IMR-90 (cell line): ENCODE measurements at regions not wholly inside any gene's neighbourhood (a gene's known extent, or its start where the extent isn't known, plus 50 kb on each side); places are given as distances from the start of the nearest gene placed in this dataset.
A peak's percentile ranks its signal among the peaks of the same experiment; 100 is the strongest.

Experiments used
- ATAC-seq: fragments of 200-7000 bp; cut with Tn5 transposase; 2 replicates; pipeline ENCODE4 v1.9.1; 2020; ENCODE audit warnings: low read depth, mild to moderate bottlenecking, moderate library complexity
- BruUV-seq: library from RNA; stranded (reverse); fragments of 400-500 nt; replicated peaks from 2 replicates; lab custom pipeline; 2021; lab: Mats Ljungman, UMichigan
- CTCF ChIA-PET: fragments of 300-600 bp; formaldehyde crosslinking; extraction: SDS; loops from one replicate; lab custom pipeline; 2021; ENCODE audit warnings: antibody characterized with exemption; lab: Yijun Ruan, JAX
- POLR2A ChIA-PET: fragments of 300-600 bp; sonication (Branson Sonifier 250); formaldehyde crosslinking; loops from one replicate; lab custom pipeline; 2022; ENCODE audit warnings: antibody characterized with exemption; ENCODE audit not compliant: unreplicated experiment; lab: Charles Lee
- DNase-seq: peaks from one replicate; pipeline ENCODE4 v3.0.0; 2013
- H2AFZ ChIP-seq: replicated peaks from 2 replicates; pipeline ENCODE3; 2013; ENCODE audit warnings: low read length, mild to moderate bottlenecking; ENCODE audit not compliant: poor library complexity
- H2AK5ac ChIP-seq: 2 replicates; pipeline ENCODE4 v1.6.1; 2013; ENCODE audit warnings: low read depth, low read length, inconsistent platforms
- H2AK9ac ChIP-seq: replicated peaks from 2 replicates; pipeline ENCODE3; 2013; ENCODE audit warnings: mild to moderate bottlenecking, low read depth, low read length, moderate library complexity; ENCODE audit not compliant: poor library complexity
- H2BK120ac ChIP-seq: 2 replicates; pipeline ENCODE4 v1.6.1; 2013; ENCODE audit warnings: low read depth, low read length, inconsistent platforms
- H2BK15ac ChIP-seq: 3 replicates; pipeline ENCODE4 v1.6.1; 2013; ENCODE audit warnings: low read depth, low read length, inconsistent platforms
- H2BK20ac ChIP-seq: 2 replicates; pipeline ENCODE4 v1.6.1; 2013; ENCODE audit warnings: low read depth, mild to moderate bottlenecking, inconsistent platforms, low read length, moderate library complexity
- H2BK5ac ChIP-seq: 2 replicates; pipeline ENCODE4 v1.6.1; 2013; ENCODE audit warnings: mild to moderate bottlenecking, low read depth, low read length, inconsistent platforms; ENCODE audit not compliant: poor library complexity, severe bottlenecking
- H3K14ac ChIP-seq: replicated peaks from 2 replicates; pipeline ENCODE4 v1.6.1; 2013; ENCODE audit warnings: low read depth, low read length, inconsistent platforms
- H3K18ac ChIP-seq: 2 replicates; pipeline ENCODE4 v1.6.1; 2013; ENCODE audit warnings: low read depth, low read length, control low read depth
- H3K23ac ChIP-seq: 2 replicates; pipeline ENCODE4 v1.6.1; 2013; ENCODE audit warnings: low read depth, low read length, inconsistent platforms
- H3K27ac ChIP-seq: 2 replicates; pipeline ENCODE4 v1.5.1; 2013; ENCODE audit warnings: mild to moderate bottlenecking, control low read depth, low read length; ENCODE audit not compliant: insufficient read depth
- H3K27me3 ChIP-seq: 2 replicates; pipeline ENCODE4 v1.6.1; 2013; ENCODE audit warnings: low read length; ENCODE audit not compliant: control insufficient read depth, insufficient read depth
- H3K36me3 ChIP-seq: 2 replicates; pipeline ENCODE4 v1.6.1; 2013; ENCODE audit warnings: low read length, mixed read lengths; ENCODE audit not compliant: control insufficient read depth, insufficient read depth
- H3K4ac ChIP-seq: 2 replicates; pipeline ENCODE4 v1.6.1; 2013; ENCODE audit warnings: low read depth, low read length, inconsistent platforms
- H3K4me1 ChIP-seq: 2 replicates; pipeline ENCODE4 v1.6.1; 2013; ENCODE audit warnings: low read length, mixed read lengths; ENCODE audit not compliant: control insufficient read depth, insufficient read depth
- H3K4me2 ChIP-seq: 2 replicates; pipeline ENCODE4 v1.6.1; 2013; ENCODE audit warnings: low read depth, mild to moderate bottlenecking, control low read depth, low read length, moderate library complexity
- H3K4me3 ChIP-seq: 2 replicates; pipeline ENCODE4 v1.5.1; 2013; ENCODE audit warnings: low read depth, mild to moderate bottlenecking, control low read depth, low read length, moderate library complexity; ENCODE audit not compliant: insufficient read depth
- H3K56ac ChIP-seq: 2 replicates; pipeline ENCODE4 v1.6.1; 2013; ENCODE audit warnings: low read length, inconsistent platforms; ENCODE audit not compliant: insufficient read depth; ENCODE audit errors: extremely low read depth
- H3K79me1 ChIP-seq, 2 experiments: 2 replicates each; pipeline ENCODE4 v1.6.1; 2013; ENCODE audit warnings: low read length in 2 of 2, inconsistent platforms in 1 of 2, low read depth in 1 of 2
- H3K9ac ChIP-seq: 2 replicates; pipeline ENCODE4 v1.6.1; 2013; ENCODE audit warnings: low read depth, low read length, control low read depth
- H3K9me1 ChIP-seq: 2 replicates; pipeline ENCODE4 v1.6.1; 2013; ENCODE audit warnings: low read length, inconsistent platforms; ENCODE audit not compliant: insufficient read depth
- H3K9me3 ChIP-seq: 2 replicates; pipeline ENCODE4 v1.6.1; 2013; ENCODE audit warnings: low read length; ENCODE audit not compliant: control insufficient read depth, insufficient read depth
- H4K20me1 ChIP-seq: 2 replicates; pipeline ENCODE4 v1.6.1; 2013; ENCODE audit warnings: low read length, inconsistent platforms; ENCODE audit not compliant: insufficient read depth
- H4K5ac ChIP-seq: 2 replicates; pipeline ENCODE4 v1.6.1; 2013; ENCODE audit warnings: mild to moderate bottlenecking, low read depth, low read length, control low read depth
- H4K8ac ChIP-seq, 2 experiments: 2 replicates each; pipeline ENCODE4 v1.6.1; 2013; ENCODE audit warnings: low read depth in 2 of 2, low read length in 2 of 2, control low read depth in 1 of 2, inconsistent platforms in 1 of 2
- H4K91ac ChIP-seq: 2 replicates; pipeline ENCODE4 v1.6.1; 2013; ENCODE audit warnings: low read depth, low read length, inconsistent platforms; ENCODE audit not compliant: insufficient read depth
- CHD1 ChIP-seq: IDR thresholded peaks from 2 replicates; pipeline ENCODE4 v1.6.1; 2012; ENCODE audit warnings: low read depth, low read length, improper control_type of control experiment
- MAFK ChIP-seq: IDR thresholded peaks from 2 replicates; pipeline ENCODE4 v1.6.1; 2012; ENCODE audit warnings: low read depth, low read length, improper control_type of control experiment
- SMC3 ChIP-seq: fragments of 150-350 bp; IDR thresholded peaks from 2 replicates; pipeline ENCODE4 v1.6.1; 2016; ENCODE audit warnings: low read depth, mild to moderate bottlenecking, antibody characterized with exemption, low read length, moderate library complexity
- WGBS, 2 experiments: methylation state at CpG; one replicate each; pipeline versions ENCODE4 v1.1.5 to v1.1.7; 2013; ENCODE audit warnings: missing lambda C conversion rate in 2 of 2; ENCODE audit not compliant: insufficient read length in 1 of 2; ENCODE audit errors: extremely low coverage in 2 of 2; 5-methylcytosine and 5-hydroxymethylcytosine counted together
- dilution Hi-C: fragments of 300-500 bp; cut with HindIII; formaldehyde crosslinking; loops from one replicate; pipeline ENCODE4 v1.14.3; 2018; ENCODE audit warnings: low sequenced_read_pairs; ENCODE audit not compliant: unreplicated experiment
- in situ Hi-C: fragments of 300-500 bp; cut with MboI; formaldehyde crosslinking; loops from 3 replicates; pipeline ENCODE4 v1.14.3; 2019; ENCODE audit warnings: low sequenced_read_pairs, inconsistent platforms, mixed read lengths
- intact Hi-C: fragments of 100-400 bp; cut with micrococcal nuclease; formaldehyde crosslinking; loops from 2 replicates; pipeline ENCODE4 v1.10.0; 2022

DNA sequence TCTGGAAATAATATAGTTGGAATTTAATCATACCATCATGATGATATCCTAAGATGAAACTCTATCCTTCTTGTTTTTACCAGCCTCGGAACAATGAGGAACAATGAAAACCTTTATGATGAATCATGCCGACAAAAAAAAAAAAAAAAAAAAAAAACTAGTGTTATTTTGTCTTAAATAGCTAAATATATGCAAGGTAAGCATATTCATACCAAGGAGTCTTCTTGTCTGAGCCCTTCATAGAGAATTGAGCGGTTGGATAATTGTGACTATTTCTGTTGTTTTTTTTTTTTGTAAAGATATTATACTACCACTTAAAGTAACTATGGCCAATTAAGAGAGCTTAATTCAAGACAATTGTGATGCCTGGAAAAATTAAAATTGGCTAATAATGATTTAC lies 244.0 kb upstream of the PCDH9 start:
- no peak overlapping the region for H3K23ac ChIP-seq
- no CpG with 5 or more reads among the region's 3 CpGs for WGBS, 2 experiments
- no peaks in the 10 kb centered on the region for H3K27me3 ChIP-seq
- ChIA-PET POLR2A (no interaction called here), CTCF (interaction anchor here (0.6 kb wide), 1 partner anchor 58 kb away, joined by 3 read pairs; no protein-coding TSS in a partner anchor)
- no peak overlapping the region for H3K4ac ChIP-seq
- H4K5ac ChIP-seq: no peak overlapping the region
- no peak overlapping the region for H3K27ac ChIP-seq
- H3K9me3 ChIP-seq: 0 out of 2 replicates have a peak, but pooled peaks cover 4% of the 10 kb centered on the region
- TF ChIP-seq MAFK (peak; percentile 93), SMC3 (no peak), CHD1 (no peak)
- H3K4me3 ChIP-seq: no peak overlapping the region
- H2BK120ac ChIP-seq: no peak overlapping the region
- no peak overlapping the region for H2AK9ac ChIP-seq
- no peak overlapping the region for H2AK5ac ChIP-seq
- H3K14ac ChIP-seq: no peak overlapping the region
- in situ Hi-C loops: no loop called here
- H2BK5ac ChIP-seq: no peak overlapping the region
- H3K36me3 ChIP-seq: no peaks in the 10 kb centered on the region
- H3K79me1 ChIP-seq: no peaks in the 10 kb centered on the region
- no peaks in the 10 kb centered on the region for H3K9me1 ChIP-seq
- H2BK15ac ChIP-seq: no peak overlapping the region
- intact Hi-C loops: no loop called here
- H4K20me1 ChIP-seq: no peaks in the 10 kb centered on the region
- dilution Hi-C loops: no loop called here
- no peak overlapping the region for H2AFZ ChIP-seq
- ATAC-seq: no peak
- no peak overlapping the region for H3K56ac ChIP-seq
- H4K91ac ChIP-seq: no peak overlapping the region
- H3K9ac ChIP-seq: no peak overlapping the region
- no TSS peak for BruUV-seq
- H3K4me1 ChIP-seq: no peaks in the 10 kb centered on the region
- H3K18ac ChIP-seq: no peak overlapping the region
- no peak overlapping the region for H3K4me2 ChIP-seq
- no peak overlapping the region for H4K8ac ChIP-seq
- no peak for DNase-seq
- no peak overlapping the region for H2BK20ac ChIP-seq
